ENCODE measurements at regions not wholly inside any gene's neighbourhood (a gene's known extent, or its start where the extent isn't known, plus 50 kb on each side); places are given as distances from the start of the nearest gene placed in this dataset.

DNA sequence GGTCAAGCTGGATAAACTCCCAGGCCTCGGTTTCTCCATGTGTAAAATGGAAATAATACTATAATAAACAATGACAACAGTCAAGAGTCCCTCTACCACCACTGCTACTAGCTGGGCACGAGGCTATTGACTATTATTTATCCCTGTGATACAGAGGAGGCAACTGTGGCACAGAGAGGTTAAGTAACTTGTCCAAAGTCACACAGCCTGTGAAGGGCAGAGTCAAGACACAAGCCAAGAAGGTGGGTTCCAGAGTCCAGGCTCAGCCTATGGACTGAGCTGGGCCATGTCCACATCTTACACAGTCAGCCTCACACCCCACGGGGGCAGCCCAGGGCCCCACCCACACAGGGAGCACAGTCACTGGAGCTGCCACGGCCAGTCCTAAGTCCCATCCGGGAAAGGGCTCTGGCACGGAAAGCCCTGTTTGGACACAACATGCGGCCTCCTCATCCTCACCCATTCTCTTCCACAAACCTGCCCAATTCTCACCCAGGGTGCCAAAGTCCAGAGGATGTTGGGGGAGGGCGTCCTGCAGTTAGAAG, 384.0 kb downstream of the SHANK2 start:
- no peaks in the 10 kb centered on the region for H3K79me2 ChIP-seq (ENCODE audit: insufficient read depth, low read length)
- TF ChIP-seq ZFX (IDR thresholded peaks at IDR 0.05) (no peak), EZH2 (IDR thresholded peaks at IDR 0.05) (no peak), TCF7L2 (IDR thresholded peaks at IDR 0.05; ENCODE audit: borderline replicate concordance, extremely low read depth, insufficient read depth, insufficient read length) (no peak), CEBPB (IDR thresholded peaks at IDR 0.05; ENCODE audit: low read depth) (no peak), EGR1 (IDR thresholded peaks at IDR 0.05; ENCODE audit: low read depth) (no peak), EZH2phosphoT487 (IDR thresholded peaks at IDR 0.05; ENCODE audit: borderline replicate concordance) (no peak), ELF1 (IDR thresholded peaks at IDR 0.05; ENCODE audit: borderline replicate concordance, low read depth) (no peak), ZNF274 (IDR thresholded peaks at IDR 0.05; ENCODE audit: low read depth, low read length) (no peak), CBX3 (IDR thresholded peaks at IDR 0.05; ENCODE audit: low read depth) (no peak)
- TF ChIP-seq, protein P1, sequence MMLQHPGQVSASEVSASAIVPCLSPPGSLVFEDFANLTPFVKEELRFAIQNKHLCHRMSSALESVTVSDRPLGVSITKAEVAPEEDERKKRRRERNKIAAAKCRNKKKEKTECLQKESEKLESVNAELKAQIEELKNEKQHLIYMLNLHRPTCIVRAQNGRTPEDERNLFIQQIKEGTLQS (IDR thresholded peaks at IDR 0.05) = no peak
- TF ChIP-seq, protein P2, sequence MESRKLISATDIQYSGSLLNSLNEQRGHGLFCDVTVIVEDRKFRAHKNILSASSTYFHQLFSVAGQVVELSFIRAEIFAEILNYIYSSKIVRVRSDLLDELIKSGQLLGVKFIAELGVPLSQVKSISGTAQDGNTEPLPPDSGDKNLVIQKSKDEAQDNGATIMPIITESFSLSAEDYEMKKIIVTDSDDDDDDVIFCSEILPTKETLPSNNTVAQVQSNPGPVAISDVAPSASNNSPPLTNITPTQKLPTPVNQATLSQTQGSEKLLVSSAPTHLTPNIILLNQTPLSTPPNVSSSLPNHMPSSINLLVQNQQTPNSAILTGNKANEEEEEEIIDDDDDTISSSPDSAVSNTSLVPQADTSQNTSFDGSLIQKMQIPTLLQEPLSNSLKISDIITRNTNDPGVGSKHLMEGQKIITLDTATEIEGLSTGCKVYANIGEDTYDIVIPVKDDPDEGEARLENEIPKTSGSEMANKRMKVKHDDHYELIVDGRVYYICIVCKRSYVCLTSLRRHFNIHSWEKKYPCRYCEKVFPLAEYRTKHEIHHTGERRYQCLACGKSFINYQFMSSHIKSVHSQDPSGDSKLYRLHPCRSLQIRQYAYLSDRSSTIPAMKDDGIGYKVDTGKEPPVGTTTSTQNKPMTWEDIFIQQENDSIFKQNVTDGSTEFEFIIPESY (IDR thresholded peaks at IDR 0.05; ENCODE audit: extremely low read depth, insufficient replicate concordance, low read length) = no peak
- TF ChIP-seq, protein P3, sequence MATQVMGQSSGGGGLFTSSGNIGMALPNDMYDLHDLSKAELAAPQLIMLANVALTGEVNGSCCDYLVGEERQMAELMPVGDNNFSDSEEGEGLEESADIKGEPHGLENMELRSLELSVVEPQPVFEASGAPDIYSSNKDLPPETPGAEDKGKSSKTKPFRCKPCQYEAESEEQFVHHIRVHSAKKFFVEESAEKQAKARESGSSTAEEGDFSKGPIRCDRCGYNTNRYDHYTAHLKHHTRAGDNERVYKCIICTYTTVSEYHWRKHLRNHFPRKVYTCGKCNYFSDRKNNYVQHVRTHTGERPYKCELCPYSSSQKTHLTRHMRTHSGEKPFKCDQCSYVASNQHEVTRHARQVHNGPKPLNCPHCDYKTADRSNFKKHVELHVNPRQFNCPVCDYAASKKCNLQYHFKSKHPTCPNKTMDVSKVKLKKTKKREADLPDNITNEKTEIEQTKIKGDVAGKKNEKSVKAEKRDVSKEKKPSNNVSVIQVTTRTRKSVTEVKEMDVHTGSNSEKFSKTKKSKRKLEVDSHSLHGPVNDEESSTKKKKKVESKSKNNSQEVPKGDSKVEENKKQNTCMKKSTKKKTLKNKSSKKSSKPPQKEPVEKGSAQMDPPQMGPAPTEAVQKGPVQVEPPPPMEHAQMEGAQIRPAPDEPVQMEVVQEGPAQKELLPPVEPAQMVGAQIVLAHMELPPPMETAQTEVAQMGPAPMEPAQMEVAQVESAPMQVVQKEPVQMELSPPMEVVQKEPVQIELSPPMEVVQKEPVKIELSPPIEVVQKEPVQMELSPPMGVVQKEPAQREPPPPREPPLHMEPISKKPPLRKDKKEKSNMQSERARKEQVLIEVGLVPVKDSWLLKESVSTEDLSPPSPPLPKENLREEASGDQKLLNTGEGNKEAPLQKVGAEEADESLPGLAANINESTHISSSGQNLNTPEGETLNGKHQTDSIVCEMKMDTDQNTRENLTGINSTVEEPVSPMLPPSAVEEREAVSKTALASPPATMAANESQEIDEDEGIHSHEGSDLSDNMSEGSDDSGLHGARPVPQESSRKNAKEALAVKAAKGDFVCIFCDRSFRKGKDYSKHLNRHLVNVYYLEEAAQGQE (IDR thresholded peaks at IDR 0.05; ENCODE audit: low read depth) = no peak
- TF ChIP-seq, protein P4, sequence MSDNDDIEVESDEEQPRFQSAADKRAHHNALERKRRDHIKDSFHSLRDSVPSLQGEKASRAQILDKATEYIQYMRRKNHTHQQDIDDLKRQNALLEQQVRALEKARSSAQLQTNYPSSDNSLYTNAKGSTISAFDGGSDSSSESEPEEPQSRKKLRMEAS (IDR thresholded peaks at IDR 0.05) = no peak
- H3K9me3 ChIP-seq (ENCODE audit: control insufficient read depth in 1 of 2, insufficient read depth in 1 of 2, low read depth in 1 of 2, low read length in 2 of 2) = no peaks in the 10 kb centered on the region
- ATAC-seq (no peak), DNase-seq (ENCODE audit: low read depth, low spot score) (no peak)
- intact Hi-C loops (cut with micrococcal nuclease) = no loop called here
- no peak overlapping the region for H3K4me3 ChIP-seq (replicated peaks in 1 of 2; ENCODE audit: low read depth in 1 of 2, low read length in 2 of 2)
- H3K27ac ChIP-seq (ENCODE audit: low read depth, low read length) = no peak overlapping the region
- H3K4me2 ChIP-seq (ENCODE audit: low read length) = no peak overlapping the region
- H2AFZ ChIP-seq (ENCODE audit: low read depth, low read length, poor library complexity, severe bottlenecking) = no peak overlapping the region
- H3K36me3 ChIP-seq (ENCODE audit: control insufficient read depth in 1 of 2, insufficient read depth in 2 of 2, low read length in 2 of 2) = no peaks in the 10 kb centered on the region
- POLR2A ChIA-PET = no interaction called here
- RAD21 ChIA-PET (ENCODE audit: low non-redundant PET in 1 of 2, low total read pairs in 2 of 2, uncharacterized antibody in 2 of 2, unreplicated experiment in 2 of 2) = no interaction called here
- BruUV-seq (replicated peaks) = no TSS peak
- H3K9me2 ChIP-seq (ENCODE audit: insufficient read depth) = no peaks in the 10 kb centered on the region
- H3K9ac ChIP-seq (ENCODE audit: low read length) = no peak overlapping the region
- no peaks in the 10 kb centered on the region for H3K27me3 ChIP-seq (ENCODE audit: insufficient read depth, low read length)
- CTCF ChIA-PET = no interaction called here
- H3K4me1 ChIP-seq (ENCODE audit: control insufficient read depth in 1 of 2, insufficient read depth in 2 of 2, low read length in 2 of 2) = no peaks in the 10 kb centered on the region
- H4K20me1 ChIP-seq (ENCODE audit: insufficient read depth) = no peaks in the 10 kb centered on the region
